GM23338 (cell line): ENCODE measurements at regions not wholly inside any gene's neighbourhood (a gene's known extent, or its start where the extent isn't known, plus 50 kb on each side); places are given as distances from the start of the nearest gene placed in this dataset.

Experiments used
- ATAC-seq: fragments of 200-7000 bp; cut with Tn5 transposase; 3 replicates; pipeline ENCODE4 v1.9.1; 2020
- DNase-seq: peaks from one replicate; pipeline ENCODE4 v3.0.0-alpha.2; 2015; ENCODE audit warnings: low spot score
- H2AFZ ChIP-seq: fragments of 200-600 bp; sonication (generic); 2 replicates; pipeline ENCODE4 v1.8.0; 2016; ENCODE audit warnings: antibody characterized with exemption, mild to moderate bottlenecking, moderate library complexity
- H3F3A ChIP-seq: fragments of 200-600 bp; sonication (generic); replicated peaks from 2 replicates; pipeline ENCODE4 v1.8.0; 2017; ENCODE audit warnings: antibody characterized with exemption, mixed run types, low read depth
- H3K27ac ChIP-seq: fragments of 200-600 bp; sonication (generic); 2 replicates; pipeline ENCODE4 v1.6.1; 2016; ENCODE audit warnings: low read depth
- H3K27me3 ChIP-seq: fragments of 200-600 bp; sonication (generic); 2 replicates; pipeline ENCODE4 v1.8.0; 2016; ENCODE audit warnings: mild to moderate bottlenecking, mixed run types, moderate library complexity; ENCODE audit not compliant: insufficient read depth
- H3K36me3 ChIP-seq: fragments of 200-600 bp; sonication (generic); 2 replicates; pipeline ENCODE4 v1.8.0; 2016; ENCODE audit warnings: mild to moderate bottlenecking; ENCODE audit not compliant: insufficient read depth
- H3K4me1 ChIP-seq: fragments of 200-600 bp; sonication (generic); 2 replicates; pipeline ENCODE4 v1.8.0; 2016; ENCODE audit warnings: mild to moderate bottlenecking, moderate library complexity; ENCODE audit not compliant: insufficient read depth
- H3K4me2 ChIP-seq: fragments of 200-600 bp; sonication (generic); 2 replicates; pipeline ENCODE4 v1.7.1; 2017; ENCODE audit warnings: mixed run types
- H3K4me3 ChIP-seq: fragments of 200-600 bp; sonication (generic); 2 replicates; pipeline ENCODE4 v1.6.1; 2016; ENCODE audit warnings: mixed run types
- H3K79me2 ChIP-seq: fragments of 200-600 bp; sonication (generic); replicated peaks from 2 replicates; pipeline ENCODE4 v1.8.0; 2017; ENCODE audit warnings: mild to moderate bottlenecking; ENCODE audit not compliant: insufficient read depth
- H3K9me2 ChIP-seq: fragments of 200-600 bp; sonication (generic); 2 replicates; pipeline ENCODE4 v1.8.0; 2017; ENCODE audit not compliant: insufficient read depth
- H4K20me1 ChIP-seq: fragments of 200-600 bp; sonication (generic); replicated peaks from 2 replicates; pipeline ENCODE4 v1.8.0; 2017; ENCODE audit warnings: mild to moderate bottlenecking; ENCODE audit not compliant: insufficient read depth
- H3K27ac Mint-ChIP-seq: 2 replicates; pipeline ENCODE4 v1.8.0; 2020; ENCODE audit warnings: inconsistent platforms, mild to moderate bottlenecking, moderate library complexity, mixed read lengths
- H3K27me3 Mint-ChIP-seq: 3 replicates; pipeline ENCODE4 v1.8.0; 2022; ENCODE audit warnings: low read depth, mild to moderate bottlenecking, moderate library complexity, mixed read lengths, inconsistent platforms; ENCODE audit not compliant: insufficient read depth, poor library complexity
- H3K36me3 Mint-ChIP-seq: 3 replicates; pipeline ENCODE4 v1.8.0; 2021; ENCODE audit warnings: low read depth, mild to moderate bottlenecking, inconsistent platforms, moderate library complexity, mixed read lengths
- H3K4me1 Mint-ChIP-seq: 3 replicates; pipeline ENCODE4 v1.8.0; 2020; ENCODE audit warnings: mild to moderate bottlenecking, inconsistent platforms, mixed read lengths
- H3K4me3 Mint-ChIP-seq: 3 replicates; pipeline ENCODE4 v1.8.0; 2021; ENCODE audit warnings: moderate library complexity, mild to moderate bottlenecking, inconsistent platforms, mixed read lengths
- H3K9me3 Mint-ChIP-seq: 3 replicates; pipeline ENCODE4 v1.8.0; 2020; ENCODE audit warnings: moderate library complexity, mild to moderate bottlenecking, inconsistent platforms, mixed read lengths
- ETS1 ChIP-seq: IDR thresholded peaks from 2 replicates; pipeline ENCODE4 v1.6.1; 2016; ENCODE audit warnings: antibody characterized with exemption
- EZH2 ChIP-seq: fragments of 200-600 bp; sonication (generic); IDR thresholded peaks from one replicate; pipeline ENCODE4 v1.8.0; 2017; ENCODE audit warnings: antibody characterized with exemption, mild to moderate bottlenecking, low read depth; ENCODE audit not compliant: unreplicated experiment
- EZH2phosphoT487 ChIP-seq: fragments of 200-600 bp; sonication (generic); IDR thresholded peaks from one replicate; pipeline ENCODE4 v1.8.1; 2018; ENCODE audit warnings: antibody characterized with exemption; ENCODE audit not compliant: unreplicated experiment
- POLR2AphosphoS5 ChIP-seq: IDR thresholded peaks from 2 replicates; pipeline ENCODE4 v1.6.1; 2016; ENCODE audit warnings: antibody characterized with exemption, low read depth
- ZNF114 ChIP-seq: fragments of 250-450 bp; sonication (Bioruptor Pico); IDR thresholded peaks from 2 replicates; pipeline ENCODE4 v1.5.0; 2020; ENCODE audit warnings: mild to moderate bottlenecking, moderate library complexity
- ZNF462 ChIP-seq: fragments of 250-450 bp; sonication (Bioruptor Pico); IDR thresholded peaks from 2 replicates; pipeline ENCODE4 v1.5.0; 2020; ENCODE audit warnings: mild to moderate bottlenecking, moderate library complexity

- Histone ChIP-seq H4K20me1 (no peaks in the 10 kb centered on the region), H3K79me2 (no peaks in the 10 kb centered on the region), H3K4me2 (no peak overlapping the region), H3K27me3 (no peaks in the 10 kb centered on the region), H3K4me1 (no peaks in the 10 kb centered on the region; the same call in 1 of the 2 replicates), H3K36me3 (no peaks in the 10 kb centered on the region), H3K27ac (no peak overlapping the region), H3K4me3 (no peak overlapping the region), H2AFZ (no peak overlapping the region), H3K9me2 (peaks cover 7% of the 10 kb centered on the region; the same call in 1 of the 2 replicates), H3F3A (no peaks in the 10 kb centered on the region)
- no peak for DNase-seq
- no peak for ATAC-seq
- Mint-ChIP-seq H3K27ac (no peak overlapping the region), H3K36me3 (peaks cover 18% of the 10 kb centered on the region), H3K4me3 (no peak overlapping the region), H3K27me3 (no peaks in the 10 kb centered on the region), H3K4me1 (no peaks in the 10 kb centered on the region; the same call in 2 of the 3 replicates), H3K9me3 (peaks cover 33% of the 10 kb centered on the region)
- TF ChIP-seq EZH2phosphoT487 (no peak), ZNF114 (CRISPR knock-in tag) (no peak), ETS1 (no peak), EZH2 (no peak), POLR2AphosphoS5 (no peak), ZNF462 (CRISPR knock-in tag) (no peak)
Measured at GRCh38 chr6:134424165-134424797, 106.4 kb upstream of the SGK1 start.
